Testis (tissue), 2 donors: ENCODE measurements at regions not wholly inside any gene's neighbourhood (a gene's known extent, or its start where the extent isn't known, plus 50 kb on each side); places are given as distances from the start of the nearest gene placed in this dataset.

Source experiments
- CTCF ChIP-seq, 3 experiments: fragments of 450-650 bp in 2 of 3; fragments of 200-600 bp in 1 of 3; sonication (generic) in 1 of 3; IDR thresholded peaks; one replicate each; pipeline ENCODE4 v1.5.1; 2016 to 2019; ENCODE audit warnings: antibody characterized with exemption in 3 of 3, mild to moderate bottlenecking in 2 of 3, moderate library complexity in 1 of 3
- POLR2A ChIP-seq: fragments of 450-650 bp; IDR thresholded peaks from one replicate; pipeline ENCODE4 v1.6.1; 2017; ENCODE audit warnings: antibody characterized with exemption, mild to moderate bottlenecking, moderate library complexity

GRCh38 chr15:88741046-88741445, 62.2 kb upstream of the ACAN start:
- TF ChIP-seq POLR2A: no peak
- no peak for TF ChIP-seq CTCF (IDR thresholded peaks at IDR 0.05)
